ENCODE measurements at regions not wholly inside any gene's neighbourhood (a gene's known extent, or its start where the extent isn't known, plus 50 kb on each side); places are given as distances from the start of the nearest gene placed in this dataset.

DNA sequence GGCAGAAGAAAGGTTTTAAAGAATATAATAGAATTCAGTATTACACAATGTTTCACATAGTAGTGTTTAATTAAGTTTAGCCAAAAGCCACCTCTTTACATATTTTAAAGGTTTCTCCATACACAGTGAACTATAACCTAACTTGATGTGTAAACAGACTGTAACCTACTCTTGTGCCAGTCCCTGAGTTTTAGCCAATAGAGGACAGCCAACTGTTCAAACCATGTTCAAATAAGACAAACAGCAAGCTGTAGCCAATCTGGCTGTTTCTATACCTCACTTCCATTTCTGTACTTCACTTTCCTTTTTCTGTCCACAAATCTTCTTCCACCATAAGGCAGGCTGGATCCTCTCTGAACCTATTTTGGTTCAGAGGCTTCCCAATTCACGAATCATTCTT, 65.2 kb downstream of the TEX13C start:
- Histone ChIP-seq H3K4me3 (ENCODE audit: insufficient read depth, low read length) (no peak overlapping the region), H2AFZ (ENCODE audit: low read length) (no peak overlapping the region), H3K9me3 (ENCODE audit: low read depth, low read length) (no peaks in the 10 kb centered on the region), H3K36me3 (ENCODE audit: insufficient read depth, low read length) (no peaks in the 10 kb centered on the region), H4K20me1 (ENCODE audit: insufficient read depth, low read length) (no peaks in the 10 kb centered on the region), H3K27me3 (ENCODE audit: insufficient read depth, low read length) (no peaks in the 10 kb centered on the region), H3K27ac (ENCODE audit: low read depth, low read length) (no peak overlapping the region), H3K79me2 (ENCODE audit: insufficient read depth, low read length) (no peaks in the 10 kb centered on the region), H3K4me1 (ENCODE audit: insufficient read depth, low read length) (no peaks in the 10 kb centered on the region), H3K4me2 (ENCODE audit: insufficient read depth, low read length) (no peak overlapping the region)
- TF ChIP-seq, protein P1, sequence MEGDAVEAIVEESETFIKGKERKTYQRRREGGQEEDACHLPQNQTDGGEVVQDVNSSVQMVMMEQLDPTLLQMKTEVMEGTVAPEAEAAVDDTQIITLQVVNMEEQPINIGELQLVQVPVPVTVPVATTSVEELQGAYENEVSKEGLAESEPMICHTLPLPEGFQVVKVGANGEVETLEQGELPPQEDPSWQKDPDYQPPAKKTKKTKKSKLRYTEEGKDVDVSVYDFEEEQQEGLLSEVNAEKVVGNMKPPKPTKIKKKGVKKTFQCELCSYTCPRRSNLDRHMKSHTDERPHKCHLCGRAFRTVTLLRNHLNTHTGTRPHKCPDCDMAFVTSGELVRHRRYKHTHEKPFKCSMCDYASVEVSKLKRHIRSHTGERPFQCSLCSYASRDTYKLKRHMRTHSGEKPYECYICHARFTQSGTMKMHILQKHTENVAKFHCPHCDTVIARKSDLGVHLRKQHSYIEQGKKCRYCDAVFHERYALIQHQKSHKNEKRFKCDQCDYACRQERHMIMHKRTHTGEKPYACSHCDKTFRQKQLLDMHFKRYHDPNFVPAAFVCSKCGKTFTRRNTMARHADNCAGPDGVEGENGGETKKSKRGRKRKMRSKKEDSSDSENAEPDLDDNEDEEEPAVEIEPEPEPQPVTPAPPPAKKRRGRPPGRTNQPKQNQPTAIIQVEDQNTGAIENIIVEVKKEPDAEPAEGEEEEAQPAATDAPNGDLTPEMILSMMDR (IDR thresholded peaks at IDR 0.05; ENCODE audit: extremely low read depth, low read depth, low read length) = no peak
- DNase-seq (ENCODE audit: insufficient read length, low spot score, missing footprints) = no peak

DNA sequence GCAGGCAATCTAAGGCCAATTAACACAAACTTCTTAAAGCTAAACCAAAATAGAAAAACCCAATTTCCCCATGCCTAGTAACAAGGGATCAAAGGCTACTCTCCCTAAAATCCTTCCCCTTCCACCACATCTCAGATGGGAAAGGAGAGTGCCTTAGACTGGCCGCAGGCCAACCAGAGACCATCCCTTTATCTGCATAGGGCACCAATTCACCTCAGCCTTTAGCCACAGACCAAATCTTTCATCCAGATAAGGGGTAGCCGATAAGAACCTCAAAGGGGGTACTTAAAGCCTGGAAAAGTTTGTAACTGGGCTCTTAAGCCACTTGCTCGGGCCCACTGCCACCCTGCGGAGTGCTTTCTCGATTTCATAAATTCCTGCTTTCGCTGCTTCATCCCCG, 68.3 kb downstream of the TEX13C start:
- no peaks in the 10 kb centered on the region for H4K20me1 ChIP-seq (ENCODE audit: insufficient read depth, low read length)
- H3K27me3 ChIP-seq (ENCODE audit: insufficient read depth, low read length) = no peaks in the 10 kb centered on the region
- no peaks in the 10 kb centered on the region for H3K36me3 ChIP-seq (ENCODE audit: insufficient read depth, low read length)
- no peaks in the 10 kb centered on the region for H3K9me3 ChIP-seq (ENCODE audit: low read depth, low read length)
- no peaks in the 10 kb centered on the region for H3K4me1 ChIP-seq (ENCODE audit: insufficient read depth, low read length)
- TF ChIP-seq, protein P1 (IDR thresholded peaks at IDR 0.05; ENCODE audit: extremely low read depth, low read depth, low read length) = no peak
- no peak overlapping the region for H3K4me3 ChIP-seq (ENCODE audit: insufficient read depth, low read length)
- DNase-seq (ENCODE audit: insufficient read length, low spot score, missing footprints) = no peak
- no peaks in the 10 kb centered on the region for H3K79me2 ChIP-seq (ENCODE audit: insufficient read depth, low read length)
- no peak overlapping the region for H3K4me2 ChIP-seq (ENCODE audit: insufficient read depth, low read length)
- H3K27ac ChIP-seq (ENCODE audit: low read depth, low read length) = no peak overlapping the region
- no peak overlapping the region for H2AFZ ChIP-seq (ENCODE audit: low read length)

DNA sequence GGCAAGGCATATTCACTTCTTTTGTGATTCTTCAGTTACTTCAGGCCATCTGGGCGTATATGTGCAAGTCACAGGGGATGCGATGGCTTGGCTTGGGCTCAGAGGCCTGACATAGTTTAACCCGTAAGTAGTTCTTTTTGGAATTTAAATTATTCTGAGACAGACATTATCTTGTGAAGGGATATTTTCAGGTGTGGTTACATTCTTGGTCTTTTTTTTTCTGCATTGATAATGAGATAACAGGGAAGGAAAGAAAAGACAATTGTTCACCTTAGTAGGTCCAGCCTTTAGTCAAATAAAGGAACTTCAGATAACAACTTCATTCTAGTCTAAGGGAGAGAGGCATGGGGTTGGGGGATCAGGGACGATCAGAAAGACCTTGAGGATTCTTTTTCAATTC, 74.8 kb downstream of the TEX13C start:
- TF ChIP-seq, protein P1 (IDR thresholded peaks at IDR 0.05; ENCODE audit: extremely low read depth, low read depth, low read length) = no peak
- H3K79me2 ChIP-seq (ENCODE audit: insufficient read depth, low read length) = no peaks in the 10 kb centered on the region
- H3K4me2 ChIP-seq (ENCODE audit: insufficient read depth, low read length) = no peak overlapping the region
- H3K4me3 ChIP-seq (ENCODE audit: insufficient read depth, low read length) = no peak overlapping the region
- H4K20me1 ChIP-seq (ENCODE audit: insufficient read depth, low read length) = no peaks in the 10 kb centered on the region
- H3K36me3 ChIP-seq (ENCODE audit: insufficient read depth, low read length) = no peaks in the 10 kb centered on the region
- no peak overlapping the region for H3K27ac ChIP-seq (ENCODE audit: low read depth, low read length)
- DNase-seq (ENCODE audit: insufficient read length, low spot score, missing footprints) = no peak
- no peaks in the 10 kb centered on the region for H3K9me3 ChIP-seq (ENCODE audit: low read depth, low read length)
- no peaks in the 10 kb centered on the region for H3K4me1 ChIP-seq (ENCODE audit: insufficient read depth, low read length)
- no peaks in the 10 kb centered on the region for H3K27me3 ChIP-seq (ENCODE audit: insufficient read depth, low read length)
- H2AFZ ChIP-seq (ENCODE audit: low read length) = no peak overlapping the region

DNA sequence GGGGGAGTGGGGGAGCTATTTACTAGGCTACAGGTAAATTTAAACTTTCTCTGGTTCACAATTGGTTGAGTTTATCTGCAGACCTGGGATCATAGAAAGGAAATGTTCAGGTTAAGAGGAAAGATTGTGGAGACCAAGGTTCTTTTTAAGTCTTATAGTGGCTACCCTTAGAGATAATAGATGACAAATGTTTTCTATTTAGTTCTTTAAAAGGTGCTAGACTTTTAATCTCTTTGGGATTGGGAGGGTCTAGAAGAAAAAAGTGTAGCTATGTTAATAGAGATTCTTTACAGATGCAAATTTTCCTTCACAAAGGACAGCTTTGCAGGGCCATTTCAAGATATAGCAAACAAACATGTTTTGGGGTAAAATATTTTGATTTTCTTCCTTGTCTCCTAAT, 76.0 kb downstream of the TEX13C start:
- Histone ChIP-seq H3K4me1 (ENCODE audit: insufficient read depth, low read length) (no peaks in the 10 kb centered on the region), H4K20me1 (ENCODE audit: insufficient read depth, low read length) (no peaks in the 10 kb centered on the region), H3K27ac (ENCODE audit: low read depth, low read length) (no peak overlapping the region), H3K4me2 (ENCODE audit: insufficient read depth, low read length) (no peak overlapping the region), H2AFZ (ENCODE audit: low read length) (no peak overlapping the region), H3K4me3 (ENCODE audit: insufficient read depth, low read length) (no peak overlapping the region), H3K27me3 (ENCODE audit: insufficient read depth, low read length) (no peaks in the 10 kb centered on the region), H3K36me3 (ENCODE audit: insufficient read depth, low read length) (no peaks in the 10 kb centered on the region), H3K9me3 (ENCODE audit: low read depth, low read length) (no peaks in the 10 kb centered on the region), H3K79me2 (ENCODE audit: insufficient read depth, low read length) (no peaks in the 10 kb centered on the region)
- TF ChIP-seq, protein P1 (IDR thresholded peaks at IDR 0.05; ENCODE audit: extremely low read depth, low read depth, low read length) = no peak
- DNase-seq (ENCODE audit: insufficient read length, low spot score, missing footprints) = no peak
